AG09309 (cell line): ENCODE measurements at regions not wholly inside any gene's neighbourhood (a gene's known extent, or its start where the extent isn't known, plus 50 kb on each side); places are given as distances from the start of the nearest gene placed in this dataset.
"Not testable (repeated sequence)": the region's sequence is repeated elsewhere in the genome, so short reads cannot be mapped to it uniquely, and the experiment has no call there.

ENCODE experiments used
- DNase-seq: peaks from one replicate; pipeline ENCODE4 v3.0.0-alpha.2; 2010; ENCODE audit warnings: low read depth
- H3K4me3 ChIP-seq: 2 replicates; pipeline ENCODE4 v1.5.1; 2011; ENCODE audit warnings: mild to moderate bottlenecking, low read depth, low read length, moderate library complexity; ENCODE audit not compliant: control insufficient read depth
- CTCF ChIP-seq: IDR thresholded peaks from 2 replicates; pipeline ENCODE4 v1.5.1; 2011; ENCODE audit warnings: mild to moderate bottlenecking, low read depth, low read length, inconsistent platforms; ENCODE audit not compliant: insufficient read depth, control insufficient read depth; ENCODE audit errors: missing control alignments

DNA sequence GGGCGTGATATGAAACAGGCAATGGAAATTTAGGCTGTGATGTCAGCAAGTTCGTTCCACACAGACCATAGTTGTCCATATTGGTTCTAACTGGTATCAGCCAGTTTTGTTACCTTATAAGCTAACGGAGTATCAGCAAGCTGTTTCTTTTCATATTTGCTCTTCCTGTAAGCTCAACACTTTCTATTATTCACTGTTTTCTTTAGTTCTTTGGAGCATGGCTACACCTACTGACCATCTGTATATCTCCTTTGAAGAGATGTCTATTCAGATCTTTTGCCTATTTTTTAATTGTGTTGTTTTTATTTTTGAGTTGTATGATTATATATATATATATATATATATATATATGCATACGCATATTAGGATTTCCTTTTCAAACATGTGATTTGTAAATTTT is 1057.2 kb upstream of the CDH10 start:
- no peak overlapping the region for H3K4me3 ChIP-seq
- no peak for DNase-seq
- TF ChIP-seq CTCF = no peak

- no peak overlapping the region for H3K4me3 ChIP-seq
- no peak for TF ChIP-seq CTCF
- DNase-seq = no peak
These were observed 1050.0 kb upstream of the CDH10 start for GRCh38 chr5:25694801-25695200.

GRCh38 chr5:25688156-25688555 is 1043.4 kb upstream of the CDH10 start:
- no peak for DNase-seq
- TF ChIP-seq CTCF = no peak
- no peak overlapping the region for H3K4me3 ChIP-seq

GRCh38 chr5:25669645-25670401 is 1025.0 kb upstream of the CDH10 start:
- no peak for TF ChIP-seq CTCF
- DNase-seq = no peak

GRCh38 chr5:25662610-25663009 is 1017.8 kb upstream of the CDH10 start:
- no peak for TF ChIP-seq CTCF
- no peak for DNase-seq
- H3K4me3 ChIP-seq = no peak overlapping the region

More at GRCh38 chr5:25669645-25670401, 1025.0 kb upstream of the CDH10 start:
- no peak overlapping the region for H3K4me3 ChIP-seq

DNA sequence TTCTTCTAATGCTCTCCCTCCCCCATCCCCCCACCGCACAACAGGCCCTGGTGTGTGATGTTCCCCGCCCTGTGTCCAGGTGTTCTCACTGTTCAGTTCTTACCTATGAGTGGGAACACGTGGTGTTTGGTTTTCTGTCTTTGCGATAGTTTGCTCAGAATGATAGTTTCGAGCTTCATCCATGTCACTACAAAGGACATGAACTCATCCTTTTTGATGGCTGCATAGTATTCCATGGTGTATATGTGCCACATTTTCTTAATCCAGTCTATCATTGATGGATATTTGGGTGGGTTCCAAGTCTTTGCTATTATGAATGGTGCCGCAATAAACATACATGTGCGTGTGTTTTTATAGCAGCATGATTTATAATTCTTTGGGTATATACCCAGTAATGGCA is 1005.5 kb upstream of the CDH10 start:
- DNase-seq, H3K4me3 ChIP-seq: not testable (repeated sequence)

- no peak for TF ChIP-seq CTCF
- H3K4me3 ChIP-seq = no peak overlapping the region
- no peak for DNase-seq
These were observed 1005.0 kb upstream of the CDH10 start for GRCh38 chr5:25649628-25650265.
